GM19397 (cell line): ENCODE measurements at regions not wholly inside any gene's neighbourhood (a gene's known extent, or its start where the extent isn't known, plus 50 kb on each side); places are given as distances from the start of the nearest gene placed in this dataset.
"Not testable (repeated sequence)": the region's sequence is repeated elsewhere in the genome, so short reads cannot be mapped to it uniquely, and the experiment has no call there.

Experiments
- ATAC-seq: cut with Tn5 transposase; IDR thresholded peaks from one replicate; pipeline ENCODE4 v1.9.1; 2021; ENCODE audit warnings: mild to moderate bottlenecking, moderate library complexity; ENCODE audit not compliant: unreplicated experiment

- no peak for ATAC-seq
Measured at GRCh38 chr7:12002428-12002827, 170.4 kb upstream of the THSD7A start.

DNA sequence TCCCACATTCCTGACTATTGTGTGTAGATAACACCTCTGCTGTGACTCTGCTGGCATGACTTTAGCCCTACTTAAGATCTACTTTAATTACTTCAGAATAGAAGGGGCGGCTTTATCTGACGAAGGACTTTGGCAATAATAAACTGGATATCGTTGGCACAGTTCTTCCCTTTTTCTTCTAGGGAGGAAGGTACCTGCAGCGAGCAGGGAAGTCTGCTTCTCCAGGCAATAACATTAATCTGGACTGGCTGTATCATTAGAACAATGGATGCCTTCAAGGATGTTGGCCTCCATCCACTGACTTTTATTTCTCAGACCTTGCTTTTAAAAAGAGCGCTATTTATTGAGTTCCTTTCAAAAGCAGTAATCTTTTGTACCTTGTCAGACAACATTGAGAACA, 172.6 kb upstream of the THSD7A start:
- no peak for ATAC-seq

DNA sequence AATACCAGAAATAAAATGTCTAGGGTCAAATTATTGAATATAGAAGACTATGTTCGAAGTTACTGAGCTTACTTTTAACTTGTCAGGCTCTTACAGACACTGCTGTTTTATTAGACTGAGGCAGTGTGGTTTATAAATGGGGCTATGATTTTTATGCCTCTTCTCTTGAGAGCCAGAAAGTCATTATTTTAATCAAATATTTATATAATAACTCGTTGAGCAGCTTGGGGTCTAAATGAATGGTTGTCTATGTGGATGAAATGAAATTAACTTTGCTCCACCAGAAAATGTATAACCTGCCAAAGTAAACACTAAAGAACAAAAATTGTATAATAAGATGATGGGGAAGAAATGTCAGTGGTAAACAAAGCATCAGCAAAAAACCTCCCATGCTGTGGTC, 175.6 kb upstream of the THSD7A start:
- no peak for ATAC-seq

DNA sequence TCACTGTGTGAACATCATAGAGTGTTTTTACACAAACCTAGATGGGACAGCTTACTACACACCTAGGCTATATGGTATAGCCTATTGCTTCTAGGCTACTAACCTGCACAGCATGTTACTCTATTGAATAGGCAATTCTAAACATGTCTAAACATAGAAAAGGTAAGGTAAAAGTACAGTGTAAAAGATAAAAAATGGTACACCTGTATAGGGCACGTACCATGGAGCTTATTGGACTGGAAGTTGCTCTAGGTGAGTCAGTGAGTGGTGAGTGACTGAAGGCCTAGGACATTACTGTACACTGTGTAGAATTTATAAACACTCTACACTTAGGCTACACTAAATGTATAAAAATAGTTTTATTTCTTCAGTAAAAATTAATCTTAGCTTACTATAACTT, 182.0 kb upstream of the THSD7A start:
- no peak for ATAC-seq

- no peak for ATAC-seq
Measured at GRCh38 chr7:12016439-12016838, 184.4 kb upstream of the THSD7A start.

DNA sequence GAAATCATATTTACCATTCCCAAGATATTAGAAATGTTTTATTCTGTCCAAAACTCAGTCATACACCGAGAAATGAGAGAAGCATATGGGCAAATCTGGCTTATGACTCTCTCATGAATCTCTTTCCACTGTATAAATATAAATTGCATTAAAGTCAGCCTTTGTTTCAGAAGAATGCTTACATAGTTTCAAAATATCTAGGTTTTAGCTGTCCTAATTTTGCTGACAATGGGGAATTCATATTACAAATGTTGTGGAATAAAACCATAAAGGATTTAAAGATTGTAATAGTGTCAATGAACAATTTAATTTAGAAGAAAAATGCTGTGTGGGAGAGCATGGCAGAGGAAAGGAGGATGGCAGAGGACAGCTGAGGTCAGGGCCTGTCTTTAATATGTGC, 185.0 kb upstream of the THSD7A start:
- no peak for ATAC-seq

DNA sequence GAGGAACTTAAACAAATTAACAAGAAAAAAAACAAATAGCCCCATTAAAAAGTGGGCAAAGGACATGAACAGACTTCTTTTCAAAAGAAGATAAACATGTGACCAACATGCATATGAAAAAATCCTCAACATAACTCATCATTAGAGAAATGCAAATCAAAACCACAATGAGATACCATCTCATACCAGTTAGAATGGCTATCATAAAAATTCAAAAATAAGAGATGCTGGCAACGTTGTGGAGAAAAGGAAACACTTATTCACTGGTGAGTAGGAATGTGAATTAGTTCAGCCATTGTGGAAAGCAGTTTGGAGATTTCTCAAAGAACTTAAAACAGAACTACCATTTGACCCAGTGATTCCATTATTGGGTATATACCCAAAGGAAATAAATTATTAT, 189.1 kb upstream of the TMEM106B start:
- not testable (repeated sequence) for ATAC-seq

- ATAC-seq: no peak
Measured at GRCh38 chr7:12025246-12025645, 185.8 kb upstream of the TMEM106B start.

GRCh38 chr7:12028508-12028907, 182.6 kb upstream of the TMEM106B start:
- no peak for ATAC-seq

DNA sequence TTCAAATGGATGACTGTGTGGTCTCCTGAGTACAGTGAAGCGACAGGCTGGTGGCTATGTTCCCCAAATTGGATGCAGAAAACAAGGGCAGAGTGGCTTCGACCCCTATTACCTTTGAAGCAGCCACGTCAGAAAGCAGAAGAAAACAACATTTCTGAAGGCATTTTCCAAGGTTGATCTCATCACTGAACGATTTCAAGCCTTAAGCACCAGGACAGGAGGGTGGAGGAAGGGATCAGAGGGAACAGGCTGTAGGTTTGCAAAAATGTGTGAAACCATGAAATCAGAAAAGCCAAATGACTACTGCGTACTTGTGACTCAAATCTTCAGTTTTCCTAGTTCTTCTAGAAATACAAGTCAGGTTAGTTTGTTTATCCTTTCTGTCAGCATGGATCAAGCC, 181.0 kb upstream of the TMEM106B start:
- ATAC-seq: no peak

- ATAC-seq: no peak
Measured at GRCh38 chr7:12031186-12031585, 179.9 kb upstream of the TMEM106B start.

DNA sequence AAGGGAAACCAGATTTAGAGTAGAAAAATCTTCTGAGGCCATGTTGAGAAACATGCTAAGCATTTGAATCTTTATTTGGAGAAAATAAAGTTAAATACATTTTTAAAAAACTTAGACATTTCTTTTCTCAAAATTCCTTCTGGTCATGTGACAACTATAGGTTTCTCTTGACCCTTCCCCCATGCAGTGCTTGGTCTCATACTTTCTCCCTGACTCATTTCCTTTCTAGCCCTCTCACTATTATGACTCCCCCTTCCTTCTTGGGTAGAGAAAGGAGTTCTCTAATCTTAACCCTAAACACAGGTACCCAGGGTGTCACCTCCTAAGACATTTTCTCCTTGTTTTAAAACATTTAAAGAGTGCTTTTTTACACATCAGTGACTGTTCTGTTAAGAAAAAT, 179.5 kb upstream of the TMEM106B start:
- ATAC-seq: no peak

DNA sequence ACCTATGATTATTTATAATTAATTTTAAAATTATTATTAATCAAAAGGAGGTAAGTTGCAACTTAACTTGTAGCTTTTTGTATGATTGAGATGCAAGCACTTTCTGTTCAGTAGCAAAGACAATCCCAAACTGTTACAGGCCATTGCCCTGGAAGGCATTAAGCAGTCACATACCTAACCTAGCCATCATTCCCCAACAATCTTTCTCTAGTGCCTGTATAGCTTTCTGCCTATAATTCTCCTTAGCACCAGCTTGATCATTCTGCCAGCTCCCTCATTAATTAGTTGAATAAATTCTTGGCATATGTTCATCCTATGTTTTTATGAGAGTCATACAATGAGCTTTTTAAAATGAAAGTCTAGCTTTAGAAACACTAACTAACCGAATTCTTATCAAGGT, 178.9 kb upstream of the TMEM106B start:
- no peak for ATAC-seq

DNA sequence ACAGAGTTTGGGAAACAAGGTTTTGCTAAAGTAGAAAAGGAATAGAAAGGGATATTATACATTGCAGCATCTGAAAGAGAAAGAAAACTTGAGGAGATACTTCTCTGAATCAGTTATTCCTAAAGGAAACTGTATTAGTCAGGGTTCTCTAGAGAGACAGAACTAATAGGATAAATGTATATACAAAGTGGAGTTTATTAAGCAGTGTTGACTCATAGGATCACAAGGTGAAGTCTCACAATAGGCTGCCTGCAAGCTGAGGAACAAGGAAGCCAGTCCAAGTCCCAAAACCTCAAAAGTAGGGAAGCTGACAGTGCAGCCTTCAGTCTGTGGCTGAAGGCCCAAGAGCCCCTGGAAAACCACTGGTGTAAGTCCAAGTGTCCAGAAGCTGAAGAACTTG, 167.6 kb upstream of the TMEM106B start:
- ATAC-seq: not testable (repeated sequence)

DNA sequence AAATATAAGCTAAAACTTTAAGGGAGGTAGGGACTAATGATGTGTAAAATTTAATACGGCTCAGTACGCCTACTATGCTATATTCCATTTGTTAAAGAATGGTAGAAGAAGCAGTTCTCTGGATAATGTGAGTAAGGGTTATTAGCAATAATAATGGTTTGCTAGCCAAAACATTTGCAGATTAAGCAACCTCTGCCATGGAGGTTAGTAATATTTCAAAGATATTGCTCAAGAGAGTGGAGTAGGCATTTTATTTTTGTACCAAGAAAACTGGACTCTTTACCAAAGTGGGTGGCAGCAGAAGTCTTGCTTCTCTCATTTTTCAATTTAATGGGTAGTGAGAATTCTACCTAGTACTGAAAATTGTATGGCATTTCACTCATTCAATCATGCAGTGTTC, 158.9 kb upstream of the TMEM106B start:
- no peak for ATAC-seq

DNA sequence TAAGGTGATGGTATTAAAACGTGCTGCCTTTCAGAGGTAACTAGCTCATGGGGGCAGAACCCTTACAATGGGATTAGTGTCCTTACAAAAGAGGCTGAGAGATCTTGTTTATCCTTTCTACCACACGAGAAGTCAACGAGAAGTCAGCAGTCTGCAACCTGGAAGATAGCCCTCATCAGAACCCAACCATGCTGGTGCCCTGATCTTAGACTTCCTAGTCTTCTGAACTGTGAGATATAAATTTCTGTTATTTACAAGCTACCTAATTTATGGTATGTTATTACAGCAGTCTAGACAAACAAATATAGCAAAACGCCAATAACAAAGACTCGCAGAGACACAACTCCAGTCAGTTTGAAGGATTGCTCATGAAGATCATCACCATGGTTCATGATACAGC, 157.5 kb upstream of the TMEM106B start:
- no peak for ATAC-seq

DNA sequence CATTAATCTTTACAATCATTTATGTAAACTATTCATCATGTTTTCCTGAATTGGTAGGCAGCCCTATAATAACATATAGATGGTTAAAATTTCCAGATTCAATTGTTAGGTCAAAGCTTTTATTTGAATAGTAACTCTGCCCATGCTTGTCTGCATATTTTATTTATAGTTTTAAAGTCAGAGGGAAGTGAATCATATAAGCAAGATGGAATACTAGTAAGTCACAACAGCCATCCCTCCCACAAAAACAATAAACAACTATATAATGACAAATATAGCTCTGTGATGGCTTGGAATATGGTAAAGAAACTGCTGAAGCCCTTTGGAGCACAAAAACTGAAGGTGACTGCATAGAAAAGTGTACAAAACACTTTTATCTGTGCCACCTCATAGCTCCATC, 156.3 kb upstream of the TMEM106B start:
- no peak for ATAC-seq

- no peak for ATAC-seq
Measured at GRCh38 chr7:12056381-12056780, 154.7 kb upstream of the TMEM106B start.

DNA sequence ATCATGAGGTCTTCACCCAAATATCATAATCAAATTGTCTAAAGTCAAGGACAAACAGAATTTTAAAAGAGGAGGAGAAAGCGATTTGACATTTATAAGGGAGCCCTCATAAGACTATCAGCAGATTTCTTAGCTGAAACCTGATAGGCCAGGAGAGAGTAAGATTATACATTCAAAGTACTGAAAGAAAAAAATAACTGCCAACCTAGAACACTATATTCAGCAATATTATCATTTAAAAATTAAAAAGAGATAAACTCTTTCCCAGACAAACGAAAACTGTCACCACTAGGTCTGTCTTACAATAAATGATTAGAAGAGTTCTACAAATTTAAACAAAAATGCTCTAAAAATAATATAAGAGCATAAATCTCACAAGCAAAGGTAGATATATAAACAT, 154.1 kb upstream of the TMEM106B start:
- no peak for ATAC-seq

DNA sequence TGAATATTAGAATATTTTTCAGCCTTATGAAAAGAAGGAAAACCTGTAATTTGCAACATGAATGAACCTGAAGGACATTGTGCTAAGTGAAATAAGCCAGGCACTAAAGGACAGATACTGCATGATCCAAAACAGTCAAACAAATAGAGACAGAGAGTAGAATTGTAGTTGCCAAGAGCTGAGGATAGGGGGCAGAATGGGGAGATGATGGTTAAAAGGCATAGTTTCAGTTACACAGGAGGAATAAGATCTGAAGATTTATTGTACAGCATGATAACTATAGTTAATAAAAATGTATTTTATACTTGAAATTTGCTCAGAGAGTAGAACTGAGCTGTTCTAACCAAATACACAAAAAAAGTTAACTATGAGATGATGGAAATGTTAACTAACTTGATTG, 149.0 kb upstream of the TMEM106B start:
- no peak for ATAC-seq

GRCh38 chr7:12064586-12065127, 146.4 kb upstream of the TMEM106B start:
- no peak for ATAC-seq

DNA sequence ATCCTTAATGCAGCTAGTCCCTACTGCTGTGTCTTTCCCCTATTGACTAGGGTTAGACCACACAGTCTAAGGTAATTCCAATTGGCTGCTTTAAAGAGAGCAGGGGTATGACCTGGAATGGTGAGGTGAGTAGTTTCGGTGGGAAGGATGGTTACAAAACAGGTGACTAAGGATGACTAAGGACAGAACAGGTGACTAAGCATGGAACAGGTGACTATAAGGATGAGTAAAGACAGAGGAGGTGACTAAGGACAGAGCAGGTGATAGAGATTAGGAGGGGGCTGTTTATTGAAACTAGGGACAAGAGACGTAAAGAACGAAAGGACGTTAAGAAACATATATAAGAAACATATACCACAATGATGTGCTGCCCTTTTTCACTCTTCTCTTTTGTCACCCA, 145.1 kb upstream of the TMEM106B start:
- ATAC-seq: no peak

GRCh38 chr7:12066521-12066920, 144.6 kb upstream of the TMEM106B start:
- ATAC-seq: no peak
